ENCODE measurements at regions not wholly inside any gene's neighbourhood (a gene's known extent, or its start where the extent isn't known, plus 50 kb on each side); places are given as distances from the start of the nearest gene placed in this dataset.

GRCh38 chr12:24069532-24070395, 120.3 kb upstream of the SOX5 start (continued):
- TF ChIP-seq RFXAP (CRISPR knock-in tag; IDR thresholded peaks at IDR 0.05; ENCODE audit: borderline replicate concordance), result no peak
- TF ChIP-seq TRIM24 (CRISPR knock-in tag; IDR thresholded peaks at IDR 0.05), result no peak
- no peak for TF ChIP-seq ZNF75D (CRISPR knock-in tag; IDR thresholded peaks at IDR 0.05; ENCODE audit: borderline replicate concordance)
- TF ChIP-seq, protein P1, sequence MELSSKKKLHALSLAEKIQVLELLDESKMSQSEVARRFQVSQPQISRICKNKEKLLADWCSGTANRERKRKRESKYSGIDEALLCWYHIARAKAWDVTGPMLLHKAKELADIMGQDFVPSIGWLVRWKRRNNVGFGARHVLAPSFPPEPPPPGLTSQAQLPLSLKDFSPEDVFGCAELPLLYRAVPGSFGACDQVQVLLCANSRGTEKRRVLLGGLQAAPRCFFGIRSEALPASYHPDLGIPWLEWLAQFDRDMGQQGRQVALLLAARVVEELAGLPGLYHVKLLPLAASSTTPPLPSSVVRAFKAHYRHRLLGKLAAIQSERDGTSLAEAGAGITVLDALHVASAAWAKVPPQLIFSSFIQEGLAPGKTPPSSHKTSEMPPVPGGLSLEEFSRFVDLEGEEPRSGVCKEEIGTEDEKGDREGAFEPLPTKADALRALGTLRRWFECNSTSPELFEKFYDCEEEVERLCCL (CRISPR knock-in tag; IDR thresholded peaks at IDR 0.05; ENCODE audit: borderline replicate concordance), result no peak
- peak; percentile 90 for TF ChIP-seq FOXK1 (CRISPR knock-in tag; IDR thresholded peaks at IDR 0.05; ENCODE audit: borderline replicate concordance, low read depth)
- no peak; the same call in 1 of the 2 replicates for TF ChIP-seq ZNF879 (CRISPR knock-in tag; IDR thresholded peaks at IDR 0.05)
- TF ChIP-seq SIX1 (CRISPR knock-in tag; IDR thresholded peaks at IDR 0.05; ENCODE audit: borderline replicate concordance), result peak; percentile 52; the same call in 1 of the 2 replicates
- TF ChIP-seq ZNF33A (CRISPR knock-in tag; IDR thresholded peaks at IDR 0.05; ENCODE audit: borderline replicate concordance), result no peak
- no peak for TF ChIP-seq NPAS2 (CRISPR knock-in tag; IDR thresholded peaks at IDR 0.05; ENCODE audit: borderline replicate concordance)
- no peak for TF ChIP-seq RARG (CRISPR knock-in tag; IDR thresholded peaks at IDR 0.05; ENCODE audit: low read depth)
- TF ChIP-seq REL (CRISPR knock-in tag; conservative IDR thresholded peaks at IDR 0.05), result no peak
- TF ChIP-seq NFE2L2 (IDR thresholded peaks at IDR 0.05; ENCODE audit: low read length), result no peak
- TF ChIP-seq SNAPC2 (CRISPR knock-in tag; IDR thresholded peaks at IDR 0.05), result peak; percentile 92; the same call in 1 of the 2 replicates
- TF ChIP-seq, protein P2, sequence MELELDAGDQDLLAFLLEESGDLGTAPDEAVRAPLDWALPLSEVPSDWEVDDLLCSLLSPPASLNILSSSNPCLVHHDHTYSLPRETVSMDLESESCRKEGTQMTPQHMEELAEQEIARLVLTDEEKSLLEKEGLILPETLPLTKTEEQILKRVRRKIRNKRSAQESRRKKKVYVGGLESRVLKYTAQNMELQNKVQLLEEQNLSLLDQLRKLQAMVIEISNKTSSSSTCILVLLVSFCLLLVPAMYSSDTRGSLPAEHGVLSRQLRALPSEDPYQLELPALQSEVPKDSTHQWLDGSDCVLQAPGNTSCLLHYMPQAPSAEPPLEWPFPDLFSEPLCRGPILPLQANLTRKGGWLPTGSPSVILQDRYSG (CRISPR knock-in tag; IDR thresholded peaks at IDR 0.05), result no peak
- peak; percentile 85 for TF ChIP-seq RCOR2 (CRISPR knock-in tag; IDR thresholded peaks at IDR 0.05)
- no peak for TF ChIP-seq ZNF703 (CRISPR knock-in tag; IDR thresholded peaks at IDR 0.05; ENCODE audit: borderline replicate concordance)
- TF ChIP-seq ZNF180 (CRISPR knock-in tag; IDR thresholded peaks at IDR 0.05; ENCODE audit: borderline replicate concordance, low read depth), result no peak
- no peak for TF ChIP-seq ZNF737 (CRISPR knock-in tag; IDR thresholded peaks at IDR 0.05; ENCODE audit: borderline replicate concordance)
- TF ChIP-seq DZIP1 (CRISPR knock-in tag; IDR thresholded peaks at IDR 0.05), result no peak
- no peak for TF ChIP-seq ZNF713 (CRISPR knock-in tag; IDR thresholded peaks at IDR 0.05)
- TF ChIP-seq GTF3A (CRISPR knock-in tag; conservative IDR thresholded peaks at IDR 0.05), result 0 out of 2 replicates have a peak, but pooled peaks have one; percentile 41
- no peak for TF ChIP-seq POLR2AphosphoS2 (IDR thresholded peaks at IDR 0.05; ENCODE audit: low read depth, low read length)
- no peak for TF ChIP-seq POLR2G (IDR thresholded peaks at IDR 0.05; ENCODE audit: low read depth, low read length)
- TF ChIP-seq, protein P3, sequence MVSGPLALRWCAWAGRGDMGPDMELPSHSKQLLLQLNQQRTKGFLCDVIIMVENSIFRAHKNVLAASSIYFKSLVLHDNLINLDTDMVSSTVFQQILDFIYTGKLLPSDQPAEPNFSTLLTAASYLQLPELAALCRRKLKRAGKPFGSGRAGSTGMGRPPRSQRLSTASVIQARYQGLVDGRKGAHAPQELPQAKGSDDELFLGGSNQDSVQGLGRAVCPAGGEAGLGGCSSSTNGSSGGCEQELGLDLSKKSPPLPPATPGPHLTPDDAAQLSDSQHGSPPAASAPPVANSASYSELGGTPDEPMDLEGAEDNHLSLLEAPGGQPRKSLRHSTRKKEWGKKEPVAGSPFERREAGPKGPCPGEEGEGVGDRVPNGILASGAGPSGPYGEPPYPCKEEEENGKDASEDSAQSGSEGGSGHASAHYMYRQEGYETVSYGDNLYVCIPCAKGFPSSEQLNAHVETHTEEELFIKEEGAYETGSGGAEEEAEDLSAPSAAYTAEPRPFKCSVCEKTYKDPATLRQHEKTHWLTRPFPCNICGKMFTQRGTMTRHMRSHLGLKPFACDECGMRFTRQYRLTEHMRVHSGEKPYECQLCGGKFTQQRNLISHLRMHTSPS (CRISPR knock-in tag; IDR thresholded peaks at IDR 0.05; ENCODE audit: low read depth), result no peak

Measured in HepG2 (cell line).